GM21381 (cell line): ENCODE measurements at regions not wholly inside any gene's neighbourhood (a gene's known extent, or its start where the extent isn't known, plus 50 kb on each side); places are given as distances from the start of the nearest gene placed in this dataset.
"Not testable (repeated sequence)": the region's sequence is repeated elsewhere in the genome, so short reads cannot be mapped to it uniquely, and the experiment has no call there.

Experiments
- ATAC-seq: cut with Tn5 transposase; IDR thresholded peaks from one replicate; pipeline ENCODE4 v1.9.1; 2021; ENCODE audit warnings: mild to moderate bottlenecking, moderate library complexity; ENCODE audit not compliant: unreplicated experiment

GRCh38 chr20:60782959-60783625, 469.0 kb upstream of the CDH4 start:
- ATAC-seq: no peak

- no peak for ATAC-seq
Observed at GRCh38 chr20:60785301-60785700, 466.8 kb upstream of the CDH4 start.

GRCh38 chr20:60785785-60786184, 466.3 kb upstream of the CDH4 start:
- no peak for ATAC-seq

GRCh38 chr20:60786686-60787217, 465.3 kb upstream of the CDH4 start:
- ATAC-seq: no peak

- no peak for ATAC-seq
Observed at GRCh38 chr20:60787276-60787675, 464.8 kb upstream of the CDH4 start.

- ATAC-seq: no peak
Observed at GRCh38 chr20:60788070-60788469, 464.0 kb upstream of the CDH4 start.

GRCh38 chr20:60789399-60789798, 462.7 kb upstream of the CDH4 start:
- no peak for ATAC-seq

GRCh38 chr20:60790339-60790738, 461.7 kb upstream of the CDH4 start:
- ATAC-seq: not testable (repeated sequence)

- no peak for ATAC-seq
Observed at GRCh38 chr20:60791823-60792222, 460.2 kb upstream of the CDH4 start.

- ATAC-seq: no peak
Observed at GRCh38 chr20:60792941-60793340, 459.1 kb upstream of the CDH4 start.

- no peak for ATAC-seq
Observed at GRCh38 chr20:60794674-60795073, 457.4 kb upstream of the CDH4 start.

GRCh38 chr20:60795651-60796050, 456.4 kb upstream of the CDH4 start:
- no peak for ATAC-seq

- no peak for ATAC-seq
Observed at GRCh38 chr20:60800185-60800584, 451.9 kb upstream of the CDH4 start.

GRCh38 chr20:60802676-60803075, 449.4 kb upstream of the CDH4 start:
- ATAC-seq: no peak

- no peak for ATAC-seq
Observed at GRCh38 chr20:60803335-60804055, 448.6 kb upstream of the CDH4 start.

GRCh38 chr20:60804240-60804917, 447.7 kb upstream of the CDH4 start:
- ATAC-seq: no peak

GRCh38 chr20:60804918-60805630, 447.0 kb upstream of the CDH4 start:
- no peak for ATAC-seq

GRCh38 chr20:60806354-60806753, 445.7 kb upstream of the CDH4 start:
- ATAC-seq: no peak

GRCh38 chr20:60806824-60807223, 445.2 kb upstream of the CDH4 start:
- ATAC-seq: no peak

- ATAC-seq: no peak
Observed at GRCh38 chr20:60808003-60808672, 443.9 kb upstream of the CDH4 start.

- ATAC-seq: no peak
Observed at GRCh38 chr20:60808701-60809100, 443.4 kb upstream of the CDH4 start.
